ELR (cell line): ENCODE measurements at regions not wholly inside any gene's neighbourhood (a gene's known extent, or its start where the extent isn't known, plus 50 kb on each side); places are given as distances from the start of the nearest gene placed in this dataset.

Experiments
- DNase-seq: peaks from one replicate; pipeline ENCODE4 v3.0.0-alpha.2; 2015; ENCODE audit warnings: low read depth

GRCh38 chr9:19999491-20000057 lies 210.7 kb upstream of the SLC24A2 start:
- DNase-seq: peak; percentile 98

- peak; percentile 68 for DNase-seq
Measured at GRCh38 chr9:19998823-19999455, 210.1 kb upstream of the SLC24A2 start.

- DNase-seq: peak; percentile 66
Measured at GRCh38 chr9:19998153-19998552, 209.3 kb upstream of the SLC24A2 start.

GRCh38 chr9:19995619-19996018 lies 206.8 kb upstream of the SLC24A2 start:
- DNase-seq: no peak

- DNase-seq: peak; percentile 66
Measured at GRCh38 chr9:19994296-19994695, 205.5 kb upstream of the SLC24A2 start.

- peak; percentile 80 for DNase-seq
Measured at GRCh38 chr9:19992556-19992955, 203.7 kb upstream of the SLC24A2 start.

GRCh38 chr9:19989213-19989612 lies 200.4 kb upstream of the SLC24A2 start:
- peak; percentile 37 for DNase-seq

- no peak for DNase-seq
Measured at GRCh38 chr9:19988281-19988680, 199.4 kb upstream of the SLC24A2 start.

- DNase-seq: no peak
Measured at GRCh38 chr9:19985081-19985480, 196.2 kb upstream of the SLC24A2 start.

- DNase-seq: peak; percentile 74
Measured at GRCh38 chr9:19976226-19976625, 187.4 kb upstream of the SLC24A2 start.

- DNase-seq: peak; percentile 56
Measured at GRCh38 chr9:19975499-19975898, 186.7 kb upstream of the SLC24A2 start.

GRCh38 chr9:19969721-19970120 lies 180.9 kb upstream of the SLC24A2 start:
- peak; percentile 49 for DNase-seq

GRCh38 chr9:19967888-19968459 lies 179.1 kb upstream of the SLC24A2 start:
- no peak for DNase-seq

- DNase-seq: no peak
Measured at GRCh38 chr9:19967216-19967887, 178.5 kb upstream of the SLC24A2 start.

GRCh38 chr9:19965336-19965735 lies 176.5 kb upstream of the SLC24A2 start:
- DNase-seq: peak; percentile 19

GRCh38 chr9:19947996-19948395 lies 159.2 kb upstream of the SLC24A2 start:
- DNase-seq: no peak

- DNase-seq: peak; percentile 56
Measured at GRCh38 chr9:19946441-19947109, 157.7 kb upstream of the SLC24A2 start.

- DNase-seq: no peak
Measured at GRCh38 chr9:19941874-19942273, 153.0 kb upstream of the SLC24A2 start.

- no peak for DNase-seq
Measured at GRCh38 chr9:19940811-19941535, 152.1 kb upstream of the SLC24A2 start.

- no peak for DNase-seq
Measured at GRCh38 chr9:19939734-19940278, 151.0 kb upstream of the SLC24A2 start.

GRCh38 chr9:19938990-19939733 lies 150.3 kb upstream of the SLC24A2 start:
- peak; percentile 31 for DNase-seq
